Neural progenitor cell (in vitro differentiated cells): ENCODE measurements at regions not wholly inside any gene's neighbourhood (a gene's known extent, or its start where the extent isn't known, plus 50 kb on each side); places are given as distances from the start of the nearest gene placed in this dataset.
"Not testable (repeated sequence)": the region's sequence is repeated elsewhere in the genome, so short reads cannot be mapped to it uniquely, and the experiment has no call there.

Source experiments
- CTCF ChIP-seq: fragments of 200-600 bp; sonication (generic); IDR thresholded peaks from 2 replicates; pipeline ENCODE4 v1.5.1; 2017; ENCODE audit warnings: antibody characterized with exemption, mild to moderate bottlenecking
- EZH2 ChIP-seq: fragments of 200-600 bp; sonication (generic); IDR thresholded peaks from 2 replicates; pipeline ENCODE4 v1.6.1; 2017; ENCODE audit warnings: antibody characterized with exemption, mild to moderate bottlenecking, moderate library complexity

GRCh38 chr7:76960400-76960986 is 71.7 kb downstream of the SPDYE17 start:
- TF ChIP-seq CTCF, EZH2: not testable (repeated sequence)
